GM21515 (cell line): ENCODE measurements at regions not wholly inside any gene's neighbourhood (a gene's known extent, or its start where the extent isn't known, plus 50 kb on each side); places are given as distances from the start of the nearest gene placed in this dataset.
"Not testable (repeated sequence)": the region's sequence is repeated elsewhere in the genome, so short reads cannot be mapped to it uniquely, and the experiment has no call there.

Experiments
- ATAC-seq: cut with Tn5 transposase; IDR thresholded peaks from one replicate; pipeline ENCODE4 v1.9.1; 2021; ENCODE audit not compliant: unreplicated experiment

- no peak for ATAC-seq
Measured at GRCh38 chr5:5902678-5903646, 475.4 kb downstream of the MED10 start.

- ATAC-seq: no peak
Measured at GRCh38 chr5:5900350-5900749, 477.9 kb downstream of the ICE1 start.

- no peak for ATAC-seq
Measured at GRCh38 chr5:5899716-5900115, 477.2 kb downstream of the ICE1 start.

GRCh38 chr5:5888284-5888683 is 465.8 kb downstream of the ICE1 start:
- ATAC-seq: no peak

GRCh38 chr5:5887833-5888232 is 465.4 kb downstream of the ICE1 start:
- ATAC-seq: no peak

- no peak for ATAC-seq
Measured at GRCh38 chr5:5886812-5887486, 464.5 kb downstream of the ICE1 start.

- ATAC-seq: no peak
Measured at GRCh38 chr5:5886353-5886752, 463.9 kb downstream of the ICE1 start.

- ATAC-seq: no peak
Measured at GRCh38 chr5:5885782-5886181, 463.3 kb downstream of the ICE1 start.

- ATAC-seq: no peak
Measured at GRCh38 chr5:5884593-5884992, 462.1 kb downstream of the ICE1 start.

GRCh38 chr5:5883562-5883961 is 461.1 kb downstream of the ICE1 start:
- ATAC-seq: no peak

- no peak for ATAC-seq
Measured at GRCh38 chr5:5883146-5883545, 460.7 kb downstream of the ICE1 start.

GRCh38 chr5:5882706-5883105 is 460.2 kb downstream of the ICE1 start:
- no peak for ATAC-seq

- no peak for ATAC-seq
Measured at GRCh38 chr5:5881294-5881693, 458.8 kb downstream of the ICE1 start.

- no peak for ATAC-seq
Measured at GRCh38 chr5:5880077-5880763, 457.7 kb downstream of the ICE1 start.

GRCh38 chr5:5857396-5857795 is 434.9 kb downstream of the ICE1 start:
- no peak for ATAC-seq

- no peak for ATAC-seq
Measured at GRCh38 chr5:5854087-5854486, 431.6 kb downstream of the ICE1 start.

GRCh38 chr5:5838493-5838892 is 416.0 kb downstream of the ICE1 start:
- no peak for ATAC-seq

GRCh38 chr5:5831622-5832021 is 409.1 kb downstream of the ICE1 start:
- ATAC-seq: not testable (repeated sequence)

GRCh38 chr5:5828619-5829018 is 406.1 kb downstream of the ICE1 start:
- no peak for ATAC-seq

- no peak for ATAC-seq
Measured at GRCh38 chr5:5826911-5827310, 404.4 kb downstream of the ICE1 start.

- ATAC-seq: no peak
Measured at GRCh38 chr5:5822729-5823257, 400.3 kb downstream of the ICE1 start.
